ENCODE measurements at regions not wholly inside any gene's neighbourhood (a gene's known extent, or its start where the extent isn't known, plus 50 kb on each side); places are given as distances from the start of the nearest gene placed in this dataset.

GRCh38 chr21:28742527-28742926, 250.2 kb downstream of the LTN1 start:
- Histone ChIP-seq H3K27ac (no peak overlapping the region), H3K9me3 (no peaks in the 10 kb centered on the region), H3K4me3 (no peak overlapping the region), H3K36me3 (ENCODE audit: insufficient read depth in 1 of 2, low read depth in 1 of 2) (no peaks in the 10 kb centered on the region), H3K4me1 (peaks cover 6% of the 10 kb centered on the region), H3K27me3 (ENCODE audit: insufficient read depth in 3 of 3, low read length in 2 of 3) (no peaks in the 10 kb centered on the region)
- no peak for DNase-seq
- intact Hi-C loops (cut with DNase I): loop anchor here (1.0 to 10.0 kb wide), 6 partner anchors 14 to 1898 kb away; partner anchors contain the start of gene ADAMTS1 (in 1 of the 2)
- TF ChIP-seq CTCF (IDR thresholded peaks at IDR 0.05): peak; percentile 14
- ATAC-seq: no peak
- WGBS, 3 donors: 53 to 59% (median 56%) methylated on average over 3 of the region's 3 CpGs

GRCh38 chr21:28740125-28740524, 252.6 kb downstream of the LTN1 start:
- Histone ChIP-seq H3K27ac (no peak overlapping the region), H3K4me1 (peaks cover 6% of the 10 kb centered on the region), H3K27me3 (ENCODE audit: insufficient read depth in 3 of 3, low read length in 2 of 3) (no peaks in the 10 kb centered on the region), H3K36me3 (ENCODE audit: insufficient read depth in 1 of 2, low read depth in 1 of 2) (no peaks in the 10 kb centered on the region), H3K4me3 (no peak overlapping the region), H3K9me3 (no peaks in the 10 kb centered on the region)
- DNase-seq: no peak
- WGBS, 3 donors: 95 to 98% (median 95%) methylated on average over 2 of the region's 2 CpGs
- no peak for ATAC-seq
- intact Hi-C loops (cut with DNase I): loop anchor here (10.0 kb wide), 4 partner anchors 405 to 1895 kb away; partner anchors contain the start of gene ADAMTS1 (in 1 of the 2)
- TF ChIP-seq CTCF (IDR thresholded peaks at IDR 0.05): no peak

GRCh38 chr21:28738882-28739281, 253.8 kb downstream of the LTN1 start:
- DNase-seq: no peak
- no peak overlapping the region for H3K27ac ChIP-seq

GRCh38 chr21:28738420-28738704, 254.3 kb downstream of the LTN1 start:
- no peak for ATAC-seq
- no peak overlapping the region for H3K4me3 ChIP-seq
- H3K9me3 ChIP-seq: no peaks in the 10 kb centered on the region
- TF ChIP-seq CTCF (IDR thresholded peaks at IDR 0.05): no peak
- H3K4me1 ChIP-seq: no peaks in the 10 kb centered on the region
- H3K27me3 ChIP-seq (ENCODE audit: insufficient read depth in 3 of 3, low read length in 2 of 3): no peaks in the 10 kb centered on the region
- H3K36me3 ChIP-seq (ENCODE audit: insufficient read depth in 1 of 2, low read depth in 1 of 2): no peaks in the 10 kb centered on the region
- H3K27ac ChIP-seq: no peak overlapping the region
- 70 to 75% (median 74%) methylated on average over 5 of the region's 5 CpGs for WGBS, 3 donors
- intact Hi-C loops (cut with DNase I): no loop called here
- DNase-seq: no peak

More at GRCh38 chr21:28738882-28739281, 253.8 kb downstream of the LTN1 start:
- 63 to 75% (median 74%) methylated on average over 7 of the region's 7 CpGs for WGBS, 3 donors
- Histone ChIP-seq H3K4me3 (no peak overlapping the region), H3K36me3 (ENCODE audit: insufficient read depth in 1 of 2, low read depth in 1 of 2) (no peaks in the 10 kb centered on the region), H3K27me3 (ENCODE audit: insufficient read depth in 3 of 3, low read length in 2 of 3) (no peaks in the 10 kb centered on the region), H3K9me3 (no peaks in the 10 kb centered on the region), H3K4me1 (no peaks in the 10 kb centered on the region)
- no peak for ATAC-seq
- TF ChIP-seq CTCF (IDR thresholded peaks at IDR 0.05): no peak
- intact Hi-C loops (cut with DNase I): no loop called here

GRCh38 chr21:28737674-28738419, 254.8 kb downstream of the LTN1 start:
- ATAC-seq (no peak), DNase-seq (no peak)
- Histone ChIP-seq H3K27ac (no peak overlapping the region), H3K27me3 (ENCODE audit: insufficient read depth in 3 of 3, low read length in 2 of 3) (no peaks in the 10 kb centered on the region), H3K9me3 (no peaks in the 10 kb centered on the region), H3K36me3 (ENCODE audit: insufficient read depth in 1 of 2, low read depth in 1 of 2) (no peaks in the 10 kb centered on the region), H3K4me3 (no peak overlapping the region), H3K4me1 (no peaks in the 10 kb centered on the region)
- intact Hi-C loops (cut with DNase I): no loop called here
- WGBS, 3 donors: 59 to 63% (median 61%) methylated on average over 3 of the region's 3 CpGs
- TF ChIP-seq CTCF (IDR thresholded peaks at IDR 0.05): no peak

Measured in psoas muscle (tissue), 7 donors.